ENCODE measurements at regions not wholly inside any gene's neighbourhood (a gene's known extent, or its start where the extent isn't known, plus 50 kb on each side); places are given as distances from the start of the nearest gene placed in this dataset.

DNA sequence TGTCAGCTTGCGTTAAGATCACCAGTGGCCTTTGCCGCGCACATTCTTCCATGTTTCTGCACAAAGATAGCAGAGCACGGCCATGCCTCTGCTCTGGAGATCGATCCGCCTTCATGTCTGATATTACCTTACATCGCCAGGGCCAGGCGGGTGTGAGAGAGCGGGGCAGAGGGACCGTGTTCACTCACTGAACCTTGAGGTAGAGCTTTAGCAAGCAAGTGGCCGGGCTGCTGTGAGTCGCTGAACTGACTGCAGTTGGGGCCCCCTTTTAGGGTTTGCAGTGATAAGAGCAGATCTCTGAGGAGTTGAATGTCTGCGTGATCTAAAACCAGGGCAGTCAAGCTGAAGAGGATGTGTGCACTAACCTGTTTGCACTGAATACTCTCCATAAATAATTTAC lies 275.4 kb upstream of the OBI1 start:
- Histone ChIP-seq H3K36me3 (no peaks in the 10 kb centered on the region), H3K4me3 (no peak overlapping the region), H3K27me3 (no peaks in the 10 kb centered on the region), H3K9me3 (no peaks in the 10 kb centered on the region), H3K4me1 (no peaks in the 10 kb centered on the region), H3K27ac (no peak overlapping the region)
- DNase-seq: peak in 1 of 4 donors; percentile 65
- TF ChIP-seq, protein P1, sequence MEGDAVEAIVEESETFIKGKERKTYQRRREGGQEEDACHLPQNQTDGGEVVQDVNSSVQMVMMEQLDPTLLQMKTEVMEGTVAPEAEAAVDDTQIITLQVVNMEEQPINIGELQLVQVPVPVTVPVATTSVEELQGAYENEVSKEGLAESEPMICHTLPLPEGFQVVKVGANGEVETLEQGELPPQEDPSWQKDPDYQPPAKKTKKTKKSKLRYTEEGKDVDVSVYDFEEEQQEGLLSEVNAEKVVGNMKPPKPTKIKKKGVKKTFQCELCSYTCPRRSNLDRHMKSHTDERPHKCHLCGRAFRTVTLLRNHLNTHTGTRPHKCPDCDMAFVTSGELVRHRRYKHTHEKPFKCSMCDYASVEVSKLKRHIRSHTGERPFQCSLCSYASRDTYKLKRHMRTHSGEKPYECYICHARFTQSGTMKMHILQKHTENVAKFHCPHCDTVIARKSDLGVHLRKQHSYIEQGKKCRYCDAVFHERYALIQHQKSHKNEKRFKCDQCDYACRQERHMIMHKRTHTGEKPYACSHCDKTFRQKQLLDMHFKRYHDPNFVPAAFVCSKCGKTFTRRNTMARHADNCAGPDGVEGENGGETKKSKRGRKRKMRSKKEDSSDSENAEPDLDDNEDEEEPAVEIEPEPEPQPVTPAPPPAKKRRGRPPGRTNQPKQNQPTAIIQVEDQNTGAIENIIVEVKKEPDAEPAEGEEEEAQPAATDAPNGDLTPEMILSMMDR (IDR thresholded peaks at IDR 0.05): no peak
- ATAC-seq: no peak
- intact Hi-C loops (cut with DNase I): no loop called here

DNA sequence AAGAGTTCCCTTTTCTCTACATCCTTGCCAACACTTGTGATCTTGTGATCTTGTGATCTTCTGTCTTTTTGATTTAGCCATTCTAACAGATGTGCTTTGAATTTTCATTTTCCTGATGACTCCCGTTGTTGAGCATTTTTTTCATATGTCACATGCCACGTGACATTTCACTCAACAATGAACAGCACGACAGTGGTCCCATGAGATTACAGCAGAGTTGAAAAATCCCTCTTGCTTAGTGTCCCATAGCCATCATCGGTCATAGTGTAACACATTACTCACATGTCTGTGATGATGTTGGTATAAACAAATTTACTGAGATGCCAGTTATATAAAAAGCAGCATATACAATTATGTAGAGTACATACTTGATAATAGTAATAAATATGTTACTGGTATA lies 256.1 kb upstream of the OBI1 start:
- H3K36me3 ChIP-seq: no peaks in the 10 kb centered on the region
- no peak for ATAC-seq
- no peak overlapping the region for H3K4me3 ChIP-seq
- no peak overlapping the region for H3K27ac ChIP-seq
- TF ChIP-seq, protein P1 (IDR thresholded peaks at IDR 0.05): no peak
- DNase-seq: no peak
- no peaks in the 10 kb centered on the region for H3K9me3 ChIP-seq
- no peaks in the 10 kb centered on the region for H3K27me3 ChIP-seq
- H3K4me1 ChIP-seq: no peaks in the 10 kb centered on the region
- intact Hi-C loops (cut with DNase I): no loop called here

DNA sequence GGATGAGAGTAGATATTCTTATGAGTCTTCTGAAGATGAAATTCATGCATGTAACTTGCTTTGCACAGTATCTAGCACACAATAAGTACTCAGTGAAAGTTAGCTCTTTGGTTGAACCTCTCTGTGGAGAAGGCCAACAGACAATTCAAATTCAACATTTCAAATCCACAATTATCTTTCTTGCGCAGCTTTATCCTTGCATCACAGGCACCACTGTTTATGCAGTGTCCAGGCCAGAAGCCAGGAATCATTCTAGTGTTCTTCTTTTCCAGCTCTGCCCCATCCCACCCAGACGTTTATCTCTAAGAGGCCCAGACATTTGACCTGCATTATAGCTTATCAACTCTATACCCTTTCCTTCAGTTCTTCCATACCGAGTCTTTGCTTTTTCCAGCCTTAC lies 254.7 kb upstream of the OBI1 start:
- Histone ChIP-seq H3K27me3 (no peaks in the 10 kb centered on the region), H3K9me3 (no peaks in the 10 kb centered on the region), H3K27ac (no peak overlapping the region), H3K4me3 (no peak overlapping the region), H3K4me1 (no peaks in the 10 kb centered on the region), H3K36me3 (no peaks in the 10 kb centered on the region)
- ATAC-seq: no peak
- TF ChIP-seq, protein P1 (IDR thresholded peaks at IDR 0.05): no peak
- DNase-seq: no peak
- intact Hi-C loops (cut with DNase I): no loop called here

DNA sequence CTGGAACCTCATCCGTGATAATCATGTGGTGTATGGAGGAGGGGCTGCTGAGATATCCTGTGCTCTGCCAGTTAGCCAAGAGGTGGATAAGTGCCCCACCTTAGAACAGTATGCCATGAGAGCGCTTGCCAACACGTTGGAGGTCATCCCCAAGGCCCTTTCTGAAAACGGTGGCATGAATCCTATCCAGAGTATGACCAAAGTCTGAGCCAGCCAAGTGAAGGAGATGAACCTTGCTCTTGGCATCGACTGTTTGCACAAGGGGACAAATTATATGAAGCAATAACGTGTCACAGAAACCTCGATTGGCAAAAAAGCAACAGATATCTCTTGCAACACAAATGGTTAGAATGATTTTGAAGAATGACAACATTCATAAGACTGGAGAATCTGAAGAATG lies 251.2 kb upstream of the OBI1 start:
- Histone ChIP-seq H3K9me3 (no peaks in the 10 kb centered on the region), H3K4me1 (no peaks in the 10 kb centered on the region), H3K36me3 (no peaks in the 10 kb centered on the region), H3K4me3 (no peak overlapping the region), H3K27ac (no peak overlapping the region), H3K27me3 (no peaks in the 10 kb centered on the region)
- DNase-seq: no peak
- ATAC-seq: no peak
- TF ChIP-seq, protein P1 (IDR thresholded peaks at IDR 0.05): no peak
- intact Hi-C loops (cut with DNase I): no loop called here

DNA sequence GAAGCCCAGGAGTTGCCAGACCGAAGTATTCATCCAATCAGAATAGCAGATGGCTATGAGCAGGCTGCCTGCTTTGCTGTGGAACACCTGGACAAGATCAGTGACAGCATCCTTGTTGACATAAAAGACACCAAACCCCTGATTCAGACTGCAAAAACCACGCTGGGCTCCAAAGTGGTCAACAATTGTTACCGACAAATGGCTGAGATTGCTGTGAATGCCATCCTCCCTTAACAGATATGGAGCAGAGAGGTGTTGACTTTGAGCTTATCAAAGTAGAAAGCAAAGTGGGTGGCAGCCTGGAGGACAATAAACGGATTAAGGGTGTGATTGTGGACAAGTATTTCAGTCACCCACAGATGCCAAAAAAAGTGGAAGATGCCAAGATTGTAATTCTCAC lies 250.3 kb upstream of the OBI1 start:
- Histone ChIP-seq H3K4me3 (no peak overlapping the region), H3K27ac (no peak overlapping the region), H3K27me3 (no peaks in the 10 kb centered on the region), H3K36me3 (no peaks in the 10 kb centered on the region), H3K4me1 (no peaks in the 10 kb centered on the region), H3K9me3 (no peaks in the 10 kb centered on the region)
- TF ChIP-seq, protein P1 (IDR thresholded peaks at IDR 0.05): no peak
- DNase-seq (no peak), ATAC-seq (no peak)
- intact Hi-C loops (cut with DNase I): no loop called here
